ENCODE measurements at regions not wholly inside any gene's neighbourhood (a gene's known extent, or its start where the extent isn't known, plus 50 kb on each side); places are given as distances from the start of the nearest gene placed in this dataset.

DNA sequence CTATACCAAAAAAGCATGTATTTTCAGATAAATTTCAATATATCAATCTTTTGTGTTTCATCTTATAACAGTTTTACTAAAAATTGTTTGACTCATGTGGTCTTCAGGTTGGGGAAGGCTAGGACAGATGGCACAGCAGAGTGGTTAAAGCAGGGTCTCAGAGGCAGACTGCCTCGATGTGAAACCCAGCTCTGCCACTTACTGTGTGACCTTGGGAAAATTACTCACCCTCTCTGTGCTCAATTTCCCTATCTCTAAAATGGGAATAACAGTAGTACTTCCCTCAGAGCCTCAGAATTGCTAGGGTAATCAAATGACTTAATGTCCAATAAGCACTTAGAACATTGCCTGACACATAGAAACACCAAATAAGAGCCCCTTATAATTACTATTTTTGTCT is 262.1 kb upstream of the FMN2 start:
- DNase-seq = no peak
- ATAC-seq = no peak

DNA sequence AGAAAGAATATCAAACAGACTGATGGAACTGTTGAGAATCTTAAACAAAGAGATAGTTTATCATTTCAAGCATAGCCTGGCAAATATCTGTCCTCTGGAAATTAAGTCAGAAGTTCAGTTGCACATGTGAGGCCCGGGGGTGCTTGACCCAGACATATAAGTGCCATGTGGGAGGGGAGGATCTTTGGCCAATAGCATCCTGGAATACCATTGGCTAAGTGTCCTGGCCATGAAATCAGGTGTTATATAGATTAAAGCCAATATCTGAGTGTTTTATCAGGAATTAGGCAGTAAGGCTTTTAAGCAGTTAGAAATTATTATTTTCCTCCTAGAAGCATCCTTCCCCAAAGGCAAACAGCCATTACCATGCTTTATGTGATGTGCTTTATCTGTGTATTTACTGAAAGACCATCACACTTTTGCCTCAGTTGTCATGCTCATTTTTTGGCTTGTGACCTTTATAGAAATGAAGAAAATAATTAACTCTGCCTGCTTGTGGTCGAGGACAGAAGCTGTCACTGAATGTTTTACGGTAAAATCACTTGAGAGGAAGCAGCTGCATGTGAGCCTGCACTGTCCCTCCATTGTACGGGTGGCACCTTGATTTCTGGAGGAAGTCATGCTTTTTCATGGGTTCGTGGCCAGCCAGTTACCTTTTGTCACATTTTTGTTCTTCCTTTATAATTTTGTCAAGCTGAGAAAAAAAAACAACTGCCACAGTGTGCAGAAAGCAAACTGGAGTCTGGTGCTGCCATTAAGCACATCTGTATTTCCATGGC is 259.9 kb upstream of the FMN2 start:
- DNase-seq = no peak
- no peak for ATAC-seq

GRCh38 chr1:239833723-239834122 is 258.0 kb upstream of the FMN2 start:
- ATAC-seq = no peak
- DNase-seq = no peak

DNA sequence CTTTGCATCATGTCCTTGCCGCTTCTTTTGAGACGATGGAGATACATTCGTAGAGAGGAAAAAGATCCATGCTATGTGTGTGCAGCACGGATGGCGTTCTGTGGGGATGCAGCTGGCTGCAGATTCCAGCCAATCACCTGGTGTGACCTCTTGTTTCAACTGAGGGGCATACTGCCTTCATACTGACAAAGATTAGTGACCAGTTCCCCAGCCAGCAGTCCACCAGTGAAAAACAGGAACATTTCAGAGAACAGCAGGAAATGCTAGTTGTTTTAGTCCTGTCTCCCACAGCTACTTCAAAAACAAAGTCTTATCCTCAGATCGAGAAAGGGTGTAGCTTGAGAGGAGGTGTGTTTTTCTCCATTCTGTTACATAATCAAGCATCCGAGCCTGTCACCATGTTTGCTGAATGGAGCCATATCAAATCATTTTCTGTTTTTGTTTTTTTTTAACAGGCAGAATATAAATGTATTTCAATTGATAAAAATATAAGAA is 255.7 kb upstream of the FMN2 start:
- ATAC-seq (no peak), DNase-seq (no peak)

DNA sequence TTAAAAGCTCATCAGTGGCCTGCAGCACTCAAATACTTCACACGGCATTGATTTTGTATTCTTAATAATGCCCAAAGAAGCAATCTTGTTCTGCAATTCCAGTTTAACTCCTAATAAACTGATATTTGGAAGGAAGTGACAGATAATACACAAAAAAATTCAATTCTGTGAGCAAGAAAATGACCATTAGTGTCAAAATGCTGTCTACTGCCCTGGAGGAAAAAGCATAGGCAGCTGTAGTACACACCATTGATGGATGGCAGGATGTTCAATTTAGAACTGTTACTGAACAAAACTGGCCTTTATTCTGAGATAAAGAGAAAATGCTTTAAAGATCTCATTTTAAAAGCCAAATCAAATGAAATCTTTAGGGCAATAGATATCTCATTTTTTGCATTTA is 251.3 kb upstream of the FMN2 start:
- DNase-seq = no peak
- no peak for ATAC-seq

- DNase-seq = no peak
Measured at GRCh38 chr1:239840790-239841189, 250.9 kb upstream of the FMN2 start.

DNA sequence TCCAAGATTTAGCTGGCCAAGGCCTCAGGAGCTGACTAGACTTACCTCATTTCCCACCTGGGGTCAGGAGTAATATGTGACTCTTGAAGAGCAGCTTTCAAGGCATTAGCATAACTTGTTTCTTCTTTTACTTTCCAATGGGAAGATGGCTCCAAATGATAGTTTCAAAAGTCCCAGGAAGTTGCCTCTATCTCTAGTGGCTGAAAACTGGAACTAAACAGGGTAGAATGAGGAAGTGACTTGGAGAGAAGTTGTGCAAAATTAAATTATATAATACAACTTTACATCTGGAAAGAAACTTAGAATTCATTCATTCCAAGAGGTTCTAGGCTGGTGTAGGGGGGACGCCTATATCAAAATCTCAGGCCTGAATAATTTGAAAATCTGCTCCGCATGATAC is 250.1 kb upstream of the FMN2 start:
- no peak for ATAC-seq
- no peak for DNase-seq

More at GRCh38 chr1:239840790-239841189, 250.9 kb upstream of the FMN2 start:
- ATAC-seq = no peak

- ATAC-seq = no peak
- no peak for DNase-seq
Measured at GRCh38 chr1:239843541-239843940, 248.1 kb upstream of the FMN2 start.

- DNase-seq = no peak
- ATAC-seq = no peak
Measured at GRCh38 chr1:239844833-239845232, 246.8 kb upstream of the FMN2 start.

- no peak for DNase-seq
- no peak for ATAC-seq
Measured at GRCh38 chr1:239854922-239855321, 236.8 kb upstream of the FMN2 start.

- ATAC-seq = no peak
- DNase-seq = no peak
Measured at GRCh38 chr1:239856067-239856466, 235.6 kb upstream of the FMN2 start.

GRCh38 chr1:239856924-239857323 is 234.8 kb upstream of the FMN2 start:
- no peak for ATAC-seq

DNA sequence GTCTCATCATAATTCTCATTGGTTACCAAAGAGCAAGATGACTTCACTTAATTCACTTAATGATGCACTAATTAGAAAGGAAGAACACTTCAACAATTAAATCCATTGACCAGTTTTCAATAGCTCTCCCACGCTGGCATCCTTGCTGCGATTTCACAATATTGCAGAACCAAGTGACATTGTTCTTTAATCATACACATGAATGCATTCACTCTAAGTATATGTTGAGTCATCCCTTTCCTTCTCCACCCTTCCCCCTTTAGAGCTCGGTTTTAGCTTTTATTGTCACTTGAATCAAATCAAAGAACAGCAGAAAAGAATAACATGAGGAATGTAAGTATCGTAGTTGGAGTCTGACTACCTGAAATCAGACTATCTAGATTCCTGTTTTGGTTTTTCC is 233.6 kb upstream of the FMN2 start:
- ATAC-seq = no peak
- DNase-seq = no peak

More at GRCh38 chr1:239856924-239857323, 234.8 kb upstream of the FMN2 start:
- DNase-seq = no peak

DNA sequence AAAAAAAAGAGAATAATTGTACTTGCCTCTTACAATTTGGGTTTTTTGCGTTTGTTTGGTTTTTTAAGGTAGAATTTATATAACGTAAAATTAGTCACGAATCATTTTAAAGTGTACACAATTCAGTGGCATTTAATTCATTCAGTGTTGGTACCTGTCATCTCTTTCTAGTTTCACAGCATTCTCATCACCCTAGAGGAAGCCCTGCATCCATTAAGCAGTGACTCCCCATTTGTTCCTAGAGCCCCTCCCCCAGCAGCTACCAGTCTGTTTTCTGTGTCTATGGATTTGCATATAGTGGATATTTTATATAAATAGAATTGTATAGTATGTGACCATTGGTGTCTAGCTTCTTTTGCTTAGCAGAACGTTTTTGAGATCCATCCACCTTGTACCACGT is 233.2 kb upstream of the FMN2 start:
- no peak for ATAC-seq

DNA sequence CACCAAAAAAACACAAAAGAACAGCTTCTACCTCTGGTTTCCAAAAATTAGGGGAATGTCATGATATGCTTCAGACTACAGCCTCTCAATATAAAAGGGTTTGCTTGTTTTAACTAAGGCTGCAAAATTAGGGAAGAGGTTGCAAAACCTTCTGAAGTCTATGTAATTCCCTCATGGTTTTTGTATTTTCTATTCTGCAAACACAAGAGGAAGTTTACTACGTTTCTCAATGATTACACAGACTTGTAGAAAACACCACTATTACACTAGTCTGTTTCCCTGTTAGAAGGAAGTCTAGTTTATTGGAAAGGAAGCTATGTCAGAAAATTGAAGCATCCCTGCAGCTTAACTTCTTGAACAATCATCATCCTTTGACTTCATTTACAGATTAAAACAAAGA is 229.7 kb upstream of the FMN2 start:
- ATAC-seq (no peak), DNase-seq (no peak)

More for the DNA sequence above, 233.2 kb upstream of the FMN2 start:
- DNase-seq = no peak

DNA sequence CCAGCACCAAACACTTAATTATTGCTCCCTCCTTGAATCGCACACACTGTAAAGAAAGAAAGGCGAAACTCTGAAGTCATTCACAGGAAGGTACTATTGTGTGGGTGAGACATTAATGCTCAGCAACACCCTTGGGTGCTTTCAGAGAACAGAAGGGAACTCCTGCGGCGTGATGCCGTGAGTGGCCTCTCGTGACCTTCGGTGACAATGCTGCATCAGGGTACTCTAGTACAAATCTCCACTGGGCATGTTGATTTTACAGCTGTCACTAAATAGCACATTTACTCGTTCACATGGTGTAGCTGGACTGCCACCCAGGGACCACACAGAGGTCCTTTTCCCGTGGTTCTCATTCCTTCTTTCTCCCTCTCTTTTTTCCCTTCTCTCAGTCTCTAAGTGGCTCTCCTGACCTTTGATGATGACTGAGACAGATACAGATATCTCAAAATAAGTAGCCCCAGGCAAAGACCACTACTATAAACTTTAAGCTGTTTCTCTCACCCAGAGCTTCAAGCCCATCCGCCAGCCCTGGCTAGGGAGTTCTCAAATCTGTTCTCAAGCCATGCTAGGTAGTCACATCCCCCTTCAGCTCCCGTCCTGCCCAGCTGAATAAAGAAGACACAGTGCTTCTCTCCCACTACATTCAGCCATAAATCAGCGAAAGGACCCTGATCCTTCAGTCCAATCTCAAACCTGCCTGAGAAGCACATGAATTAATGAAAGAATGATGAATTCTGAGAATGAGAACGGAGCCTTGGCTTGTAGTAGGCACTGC is 223.4 kb upstream of the FMN2 start:
- ATAC-seq (no peak), DNase-seq (no peak)

GRCh38 chr1:239870194-239870593 is 221.5 kb upstream of the FMN2 start:
- ATAC-seq (no peak), DNase-seq (no peak)

DNA sequence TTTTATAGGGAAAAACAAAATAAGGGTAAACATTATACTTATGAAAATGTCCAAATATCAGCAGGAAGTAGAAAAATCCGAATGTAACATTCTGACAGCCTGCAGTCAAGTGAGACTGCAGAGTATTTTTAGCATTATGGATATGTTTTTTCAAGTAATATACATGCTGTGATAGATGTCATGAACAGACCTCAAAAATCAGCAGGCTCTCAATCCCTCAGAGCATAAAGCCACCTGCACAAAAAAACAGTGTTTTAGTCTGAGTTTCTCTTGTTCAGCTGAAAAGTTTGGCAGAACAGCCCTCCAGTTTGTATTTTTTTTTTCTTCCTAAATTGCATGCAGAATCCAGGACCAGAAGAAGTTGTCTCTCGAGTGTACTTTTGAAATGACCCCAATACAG is 219.1 kb upstream of the FMN2 start:
- ATAC-seq = no peak

GRCh38 chr1:239874831-239875230 is 216.9 kb upstream of the FMN2 start:
- no peak for ATAC-seq
- no peak for DNase-seq

More for the DNA sequence above, 219.1 kb upstream of the FMN2 start:
- DNase-seq = no peak

- DNase-seq (no peak), ATAC-seq (no peak)
Measured at GRCh38 chr1:239879321-239880170, 212.1 kb upstream of the FMN2 start.

GRCh38 chr1:239882967-239883366 is 208.7 kb upstream of the FMN2 start:
- DNase-seq (no peak), ATAC-seq (no peak)

- DNase-seq = no peak
- no peak for ATAC-seq
Measured at GRCh38 chr1:239884796-239885195, 206.9 kb upstream of the FMN2 start.

GRCh38 chr1:239886266-239886665 is 205.4 kb upstream of the FMN2 start:
- ATAC-seq = no peak
- no peak for DNase-seq
